HG03565 (cell line): ENCODE measurements at regions not wholly inside any gene's neighbourhood (a gene's known extent, or its start where the extent isn't known, plus 50 kb on each side); places are given as distances from the start of the nearest gene placed in this dataset.
"Not testable (repeated sequence)": the region's sequence is repeated elsewhere in the genome, so short reads cannot be mapped to it uniquely, and the experiment has no call there.

ENCODE experiments used
- ATAC-seq: cut with Tn5 transposase; IDR thresholded peaks from one replicate; pipeline ENCODE4 v1.9.1; 2021; ENCODE audit warnings: mild to moderate bottlenecking, moderate library complexity; ENCODE audit not compliant: unreplicated experiment

- ATAC-seq: not testable (repeated sequence)
Observed at GRCh38 chr12:9413862-9414261, 193.9 kb downstream of the KLRB1 start.

GRCh38 chr12:9412459-9412858, 195.3 kb downstream of the KLRB1 start:
- not testable (repeated sequence) for ATAC-seq

- ATAC-seq: not testable (repeated sequence)
Observed at GRCh38 chr12:9411616-9412268, 196.0 kb downstream of the KLRB1 start.

- not testable (repeated sequence) for ATAC-seq
Observed at GRCh38 chr12:9407425-9407748, 199.2 kb upstream of the PZP start.

- no peak for ATAC-seq
Observed at GRCh38 chr12:9406564-9407424, 198.6 kb upstream of the PZP start.

GRCh38 chr12:9405886-9406563, 197.8 kb upstream of the PZP start:
- ATAC-seq: no peak

- ATAC-seq: no peak
Observed at GRCh38 chr12:9404469-9405260, 196.5 kb upstream of the PZP start.

- ATAC-seq: no peak
Observed at GRCh38 chr12:9404031-9404430, 195.8 kb upstream of the PZP start.

- ATAC-seq: not testable (repeated sequence)
Observed at GRCh38 chr12:9402432-9403040, 194.3 kb upstream of the PZP start.

- ATAC-seq: not testable (repeated sequence)
Observed at GRCh38 chr12:9396367-9396766, 188.2 kb upstream of the PZP start.

- ATAC-seq: not testable (repeated sequence)
Observed at GRCh38 chr12:9395220-9395619, 187.0 kb upstream of the PZP start.

- no peak for ATAC-seq
Observed at GRCh38 chr12:9392842-9393241, 184.6 kb upstream of the PZP start.

- no peak for ATAC-seq
Observed at GRCh38 chr12:9391815-9392214, 183.6 kb upstream of the PZP start.

GRCh38 chr12:9390761-9391160, 182.6 kb upstream of the PZP start:
- no peak for ATAC-seq

- ATAC-seq: no peak
Observed at GRCh38 chr12:9389796-9390195, 181.6 kb upstream of the PZP start.

GRCh38 chr12:9388379-9388778, 180.2 kb upstream of the PZP start:
- no peak for ATAC-seq

- ATAC-seq: no peak
Observed at GRCh38 chr12:9387450-9387849, 179.3 kb upstream of the PZP start.

GRCh38 chr12:9383585-9383984, 175.4 kb upstream of the PZP start:
- ATAC-seq: no peak

GRCh38 chr12:9381619-9382018, 173.4 kb upstream of the PZP start:
- ATAC-seq: no peak

- no peak for ATAC-seq
Observed at GRCh38 chr12:9380650-9381049, 172.5 kb upstream of the PZP start.
